HepG2 (cell line): ENCODE measurements at regions not wholly inside any gene's neighbourhood (a gene's known extent, or its start where the extent isn't known, plus 50 kb on each side); places are given as distances from the start of the nearest gene placed in this dataset.

Source experiments
- ATAC-seq: fragments of 200-7000 bp; cut with Tn5 transposase; 3 replicates; pipeline ENCODE4 v1.9.1; 2020; ENCODE audit warnings: mild to moderate bottlenecking, moderate library complexity
- BruUV-seq: library from RNA; stranded (reverse); fragments of 400-500 nt; replicated peaks from 2 replicates; lab custom pipeline; 2021; lab: Mats Ljungman, UMichigan
- CTCF ChIA-PET: fragments of 300-600 bp; formaldehyde crosslinking; extraction: SDS; loops from one replicate; lab custom pipeline; 2021; ENCODE audit warnings: low total read pairs, inconsistent platforms, low intra/inter-chr PET ratio; lab: Yijun Ruan, JAX
- POLR2A ChIA-PET: fragments of 350-600 bp; sonication (Branson Sonifier 250); formaldehyde crosslinking; loops from one replicate; lab custom pipeline; 2020; ENCODE audit warnings: antibody characterized with exemption, inconsistent platforms; lab: Yijun Ruan, JAX
- DNase-seq: peaks from one replicate; pipeline ENCODE4 v3.0.0-alpha.2; 2015; ENCODE audit warnings: low spot score
- FAIRE-seq: peaks from 3 replicates; lab custom pipeline; 2011; peaks lifted over from hg19 to GRCh38; lab: Jason Lieb, UNC
- H2AFZ ChIP-seq: one replicate; pipeline ENCODE4 v1.6.1; 2011; ENCODE audit warnings: low read length, inconsistent platforms
- H3K27ac ChIP-seq: fragments of 300-600 bp; 3 replicates; pipeline ENCODE4 v1.8.0; 2011; ENCODE audit warnings: mixed run types, mild to moderate bottlenecking, mixed read lengths, low read length, inconsistent platforms; ENCODE audit not compliant: insufficient read depth; ENCODE audit errors: extremely low read length
- H3K27me3 ChIP-seq, 2 experiments: fragments of 200-600 bp in 1 of 2; 2 replicates in 1 of 2; 3 replicates in 1 of 2; pipeline versions ENCODE4 v1.6.0 to v1.8.0; 2011; ENCODE audit warnings: low read length in 2 of 2, mild to moderate bottlenecking in 2 of 2, moderate library complexity in 2 of 2, inconsistent platforms in 1 of 2; ENCODE audit not compliant: insufficient read depth in 2 of 2, control insufficient read depth in 1 of 2
- H3K36me3 ChIP-seq, 2 experiments: fragments of 200-600 bp in 1 of 2; replicated peaks in 1 of 2; 2 replicates in 1 of 2; 3 replicates in 1 of 2; pipeline versions ENCODE4 v1.5.1 to v1.8.0; 2011; ENCODE audit warnings: low read length in 2 of 2, inconsistent platforms in 1 of 2; ENCODE audit not compliant: insufficient read depth in 2 of 2, control insufficient read depth in 1 of 2
- H3K4me1 ChIP-seq: 2 replicates; pipeline ENCODE4 v1.5.1; 2012; ENCODE audit warnings: low read length, inconsistent platforms; ENCODE audit not compliant: insufficient read depth
- H3K4me2 ChIP-seq: 2 replicates; pipeline ENCODE4 v1.6.0; 2011; ENCODE audit warnings: low read depth, low read length, inconsistent platforms
- H3K4me3 ChIP-seq, 3 experiments: fragments of 200-600 bp in 1 of 3; sonication (generic), shearing (Covaris generic) in 1 of 3; replicated peaks in 1 of 3; 2 replicates each; pipeline ENCODE4 v1.5.1; 2011 to 2016; ENCODE audit warnings: low read length in 3 of 3, inconsistent platforms in 2 of 3, low read depth in 2 of 3, mild to moderate bottlenecking in 2 of 3, control low read depth in 1 of 3, mixed read lengths in 1 of 3; ENCODE audit not compliant: insufficient read depth in 1 of 3
- H3K79me2 ChIP-seq: one replicate; pipeline ENCODE4 v1.6.1; 2011; ENCODE audit warnings: low read length, inconsistent platforms; ENCODE audit not compliant: insufficient read depth
- H3K9ac ChIP-seq: 2 replicates; pipeline ENCODE4 v1.6.0; 2011; ENCODE audit warnings: mild to moderate bottlenecking, low read depth, low read length, inconsistent platforms; ENCODE audit not compliant: insufficient read depth
- H3K9me3 ChIP-seq: 2 replicates; pipeline ENCODE4 v1.5.1; 2012; ENCODE audit warnings: mild to moderate bottlenecking, low read length
- H4K20me1 ChIP-seq: 2 replicates; pipeline ENCODE4 v1.6.0; 2011; ENCODE audit warnings: inconsistent platforms, mild to moderate bottlenecking, low read length, moderate library complexity; ENCODE audit not compliant: insufficient read depth
- ARID3A ChIP-seq: IDR thresholded peaks from 2 replicates; pipeline ENCODE4 v1.6.1; 2012; ENCODE audit warnings: low read depth, low read length, improper control_type of control experiment
- GZF1 ChIP-seq: sonication (generic); formaldehyde crosslinking; IDR thresholded peaks from 2 replicates; pipeline ENCODE4 v1.5.1; 2020; ENCODE audit warnings: mild to moderate bottlenecking, missing genetic modification reagents
- HIC2 ChIP-seq: sonication (generic); formaldehyde crosslinking; IDR thresholded peaks from 2 replicates; pipeline ENCODE4 v1.9.0; 2022; ENCODE audit warnings: low read depth, missing genetic modification reagents
- MLX ChIP-seq: IDR thresholded peaks from 2 replicates; pipeline ENCODE4 v1.6.1; 2016
- NFIC ChIP-seq: IDR thresholded peaks from 2 replicates; pipeline ENCODE4 v1.6.1; 2012; ENCODE audit warnings: mild to moderate bottlenecking, low read length, inconsistent platforms
- STAG1 ChIP-seq: sonication (generic); formaldehyde crosslinking; IDR thresholded peaks from 2 replicates; pipeline ENCODE4 v1.4.0; 2020; ENCODE audit warnings: missing genetic modification reagents
- XBP1 ChIP-seq: sonication (generic); formaldehyde crosslinking; IDR thresholded peaks from 2 replicates; pipeline ENCODE4 v1.5.0; 2020; ENCODE audit warnings: missing genetic modification reagents
- ZFP62 ChIP-seq: sonication (generic); formaldehyde crosslinking; IDR thresholded peaks from 2 replicates; pipeline ENCODE4 v1.4.0; 2020; ENCODE audit warnings: missing genetic modification reagents
- ZMYM2 ChIP-seq: sonication (generic); formaldehyde crosslinking; IDR thresholded peaks from 2 replicates; pipeline ENCODE4 v1.8.0; 2022; ENCODE audit warnings: mild to moderate bottlenecking, missing genetic modification reagents
- ZNF317 ChIP-seq: sonication (generic); formaldehyde crosslinking; IDR thresholded peaks from 2 replicates; pipeline ENCODE4 v1.5.0; 2020; ENCODE audit warnings: mild to moderate bottlenecking, missing genetic modification reagents
- ZNF331 ChIP-seq: sonication (generic); formaldehyde crosslinking; IDR thresholded peaks from 2 replicates; pipeline ENCODE4 v1.4.0; 2020; ENCODE audit warnings: missing genetic modification reagents
- ZSCAN31 ChIP-seq: sonication (generic); formaldehyde crosslinking; IDR thresholded peaks from 2 replicates; pipeline ENCODE4 v1.5.0; 2020; ENCODE audit warnings: low read depth, mild to moderate bottlenecking, missing genetic modification reagents
- WGBS: methylation state at CpG from one replicate; pipeline ENCODE4 v1.1.6; 2017; ENCODE audit warnings: low lambda C conversion rate; 5-methylcytosine and 5-hydroxymethylcytosine counted together
- in situ Hi-C: cut with HindIII; loops from 2 replicates; pipeline ENCODE4 v1.10.0; 2017; ENCODE audit warnings: low pct_unique_long_range_greater_than_20kb; ENCODE audit not compliant: extremely low pct_ligation_motif_present
- intact Hi-C: fragments of 100-400 bp; cut with micrococcal nuclease; formaldehyde crosslinking; loops from one replicate; pipeline ENCODE4 v1.10.0; 2022; ENCODE audit not compliant: unreplicated experiment
- TF ChIP-seq, protein P1 (sequence below): sonication (generic); formaldehyde crosslinking; IDR thresholded peaks from 2 replicates; pipeline ENCODE4 v1.5.0; 2020; ENCODE audit warnings: missing genetic modification reagents

DNA sequence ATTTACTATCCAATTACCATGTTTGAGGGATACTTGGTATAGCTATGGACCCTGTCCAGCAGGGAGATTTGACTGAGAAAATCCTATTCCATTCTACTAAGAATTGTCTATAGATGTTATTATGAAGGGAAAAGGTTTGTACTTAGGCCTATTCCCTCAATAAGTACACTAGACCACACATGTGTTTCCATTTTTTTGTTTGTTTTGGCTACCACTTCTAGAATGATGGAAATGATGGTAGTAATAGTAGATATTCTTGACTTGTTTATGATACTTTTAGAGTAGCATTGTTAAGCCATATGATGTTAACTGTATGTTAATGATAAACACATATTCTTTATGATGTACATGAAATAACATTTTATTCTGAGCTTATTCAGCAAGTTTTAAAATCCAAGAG lies 144.8 kb downstream of the OGFRL1 start (continued):
- no peak for TF ChIP-seq MLX (CRISPR knock-in tag)

DNA sequence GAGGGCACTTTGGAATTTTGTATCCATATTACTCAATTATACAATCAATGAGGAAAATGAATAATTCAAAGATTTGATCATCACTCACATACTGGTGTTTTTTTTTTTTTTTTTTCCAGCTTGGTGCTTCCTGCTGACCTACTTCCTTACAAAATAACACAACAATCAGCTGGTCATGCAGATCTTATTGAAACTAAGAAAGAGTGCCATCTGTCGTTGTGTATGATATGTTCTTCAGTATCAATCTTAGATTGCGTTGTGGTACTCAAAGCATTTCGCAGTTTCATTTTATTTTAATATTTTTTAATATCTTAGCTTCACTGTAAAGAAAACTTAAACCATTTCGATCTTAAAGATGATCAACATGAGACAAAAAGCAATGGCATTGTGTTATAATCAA lies 155.6 kb downstream of the OGFRL1 start:
- Histone ChIP-seq H3K79me2 (no peaks in the 10 kb centered on the region), H3K27me3 (no peaks in the 10 kb centered on the region), H3K4me2 (no peak overlapping the region), H4K20me1 (no peaks in the 10 kb centered on the region), H2AFZ (no peak overlapping the region), H3K4me3 (no peak overlapping the region), H3K9ac (no peak overlapping the region), H3K27ac (no peak overlapping the region), H3K36me3 (no peaks in the 10 kb centered on the region), H3K9me3 (no peaks in the 10 kb centered on the region), H3K4me1 (no peaks in the 10 kb centered on the region)
- BruUV-seq = no TSS peak
- DNase-seq = peak; percentile 3
- POLR2A ChIA-PET = no interaction called here
- intact Hi-C loops = loop anchor here (1.0 kb wide), 1 partner anchor 59 kb away; no protein-coding TSS in a partner anchor
- 10% methylated on average over 4 of the region's 4 CpGs for WGBS
- CTCF ChIA-PET = interaction anchor here (1.4 kb wide), 1 partner anchor 60 kb away, joined by 7 read pairs; no protein-coding TSS in a partner anchor
- TF ChIP-seq STAG1 (CRISPR knock-in tag) (peak; percentile 7; the same call in 1 of the 2 replicates), ZNF317 (CRISPR knock-in tag) (no peak)
- no peak for ATAC-seq
- FAIRE-seq = no peak
- in situ Hi-C loops = no loop called here

- POLR2A ChIA-PET = no interaction called here
- no TSS peak for BruUV-seq
- H2AFZ ChIP-seq = no peak overlapping the region
- H4K20me1 ChIP-seq = no peaks in the 10 kb centered on the region
- no peak for ATAC-seq
- H3K4me2 ChIP-seq = no peak overlapping the region
- no peaks in the 10 kb centered on the region for H3K27me3 ChIP-seq
- no peak for FAIRE-seq
- TF ChIP-seq ARID3A = no peak
- TF ChIP-seq, protein P1, sequence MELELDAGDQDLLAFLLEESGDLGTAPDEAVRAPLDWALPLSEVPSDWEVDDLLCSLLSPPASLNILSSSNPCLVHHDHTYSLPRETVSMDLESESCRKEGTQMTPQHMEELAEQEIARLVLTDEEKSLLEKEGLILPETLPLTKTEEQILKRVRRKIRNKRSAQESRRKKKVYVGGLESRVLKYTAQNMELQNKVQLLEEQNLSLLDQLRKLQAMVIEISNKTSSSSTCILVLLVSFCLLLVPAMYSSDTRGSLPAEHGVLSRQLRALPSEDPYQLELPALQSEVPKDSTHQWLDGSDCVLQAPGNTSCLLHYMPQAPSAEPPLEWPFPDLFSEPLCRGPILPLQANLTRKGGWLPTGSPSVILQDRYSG (CRISPR knock-in tag) = no peak
- no peak for TF ChIP-seq STAG1 (CRISPR knock-in tag)
- TF ChIP-seq GZF1 = no peak
- TF ChIP-seq ZNF331 (CRISPR knock-in tag) = no peak
- TF ChIP-seq ZSCAN31 (CRISPR knock-in tag) = no peak
- TF ChIP-seq NFIC = no peak
- no peak for TF ChIP-seq XBP1 (CRISPR knock-in tag)
- TF ChIP-seq ZMYM2 = no peak
- no peak for TF ChIP-seq ZFP62 (CRISPR knock-in tag)
- no peak for TF ChIP-seq HIC2 (CRISPR knock-in tag)
- H3K79me2 ChIP-seq = no peaks in the 10 kb centered on the region
- no peak overlapping the region for H3K9ac ChIP-seq
- 22% methylated on average over 2 of the region's 2 CpGs for WGBS
- CTCF ChIA-PET = no interaction called here
- in situ Hi-C loops = no loop called here
- no peaks in the 10 kb centered on the region for H3K9me3 ChIP-seq
- no peak overlapping the region for H3K4me3 ChIP-seq
- DNase-seq = no peak
- intact Hi-C loops = no loop called here
- no peaks in the 10 kb centered on the region for H3K36me3 ChIP-seq
- no peaks in the 10 kb centered on the region for H3K4me1 ChIP-seq
- no peak overlapping the region for H3K27ac ChIP-seq
Measured at GRCh38 chr6:71446057-71446456, 157.4 kb downstream of the OGFRL1 start.
